DMS153 (cell line): ENCODE measurements at regions not wholly inside any gene's neighbourhood (a gene's known extent, or its start where the extent isn't known, plus 50 kb on each side); places are given as distances from the start of the nearest gene placed in this dataset.

Experiments used
- DNase-seq: peaks from one replicate; lab custom pipeline; 2025; lab: John Stamatoyannopoulos, UW

- peak; percentile 97 for DNase-seq
Observed at GRCh38 chr1:244970744-244971551, 106.6 kb upstream of the HNRNPU start.

GRCh38 chr1:244970236-244970743 is 105.9 kb upstream of the HNRNPU start:
- peak; percentile 84 for DNase-seq

GRCh38 chr1:244969355-244970235 is 105.3 kb upstream of the HNRNPU start:
- DNase-seq = peak; percentile 87

GRCh38 chr1:244968881-244969280 is 104.5 kb upstream of the HNRNPU start:
- DNase-seq = no peak

GRCh38 chr1:244968471-244968871 is 104.1 kb upstream of the HNRNPU start:
- no peak for DNase-seq

GRCh38 chr1:244967159-244967558 is 102.8 kb upstream of the HNRNPU start:
- no peak for DNase-seq

- no peak for DNase-seq
Observed at GRCh38 chr1:244965185-244966030, 101.1 kb upstream of the HNRNPU start.

GRCh38 chr1:244964112-244964971 is 100.0 kb upstream of the HNRNPU start:
- peak; percentile 19 for DNase-seq

GRCh38 chr1:244963231-244963826 is 99.0 kb upstream of the HNRNPU start:
- DNase-seq = no peak

GRCh38 chr1:244962130-244962529 is 97.8 kb upstream of the HNRNPU start:
- no peak for DNase-seq

GRCh38 chr1:244960904-244961303 is 96.6 kb upstream of the HNRNPU start:
- DNase-seq = no peak

- DNase-seq = no peak
Observed at GRCh38 chr1:244958593-244958992, 94.2 kb upstream of the HNRNPU start.

- DNase-seq = no peak
Observed at GRCh38 chr1:244957525-244957924, 93.2 kb upstream of the HNRNPU start.

- no peak for DNase-seq
Observed at GRCh38 chr1:244957122-244957521, 92.8 kb upstream of the HNRNPU start.

- DNase-seq = no peak
Observed at GRCh38 chr1:244955661-244956060, 91.3 kb upstream of the HNRNPU start.

- no peak for DNase-seq
Observed at GRCh38 chr1:244954359-244954758, 90.0 kb upstream of the HNRNPU start.

GRCh38 chr1:244953901-244954300 is 89.6 kb upstream of the HNRNPU start:
- DNase-seq = no peak

- no peak for DNase-seq
Observed at GRCh38 chr1:244952940-244953339, 88.6 kb upstream of the HNRNPU start.

- DNase-seq = no peak
Observed at GRCh38 chr1:244952280-244952933, 88.1 kb upstream of the HNRNPU start.

- DNase-seq = no peak
Observed at GRCh38 chr1:244948416-244948815, 84.1 kb upstream of the HNRNPU start.
